ENCODE measurements at regions not wholly inside any gene's neighbourhood (a gene's known extent, or its start where the extent isn't known, plus 50 kb on each side); places are given as distances from the start of the nearest gene placed in this dataset.
"Not testable (repeated sequence)": the region's sequence is repeated elsewhere in the genome, so short reads cannot be mapped to it uniquely, and the experiment has no call there.

DNA sequence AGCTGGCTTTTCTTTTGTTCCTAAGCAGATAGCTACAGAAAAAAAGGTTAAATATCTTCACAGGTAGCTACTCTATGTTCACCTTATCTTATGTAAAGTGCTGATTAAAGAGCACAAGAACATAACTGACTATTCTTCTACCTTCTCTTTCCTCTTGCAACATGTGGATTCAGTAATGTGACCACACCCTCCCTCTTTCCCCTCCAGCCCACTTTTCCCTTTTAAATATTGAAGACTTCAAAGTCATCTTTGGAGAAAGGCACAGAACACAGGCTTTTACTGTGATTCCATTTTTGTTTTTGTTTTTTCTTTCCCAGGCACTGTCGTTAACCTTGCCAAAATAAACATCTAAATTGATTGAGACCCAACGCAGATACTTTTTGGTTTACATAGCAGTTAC lies 418.1 kb upstream of the CDH20 start:
- DNase-seq (ENCODE audit: low read depth), result no peak
- in situ Hi-C loops (cut with HindIII; ENCODE audit: low sequenced_read_pairs), result no loop called here
- TF ChIP-seq, protein P1, sequence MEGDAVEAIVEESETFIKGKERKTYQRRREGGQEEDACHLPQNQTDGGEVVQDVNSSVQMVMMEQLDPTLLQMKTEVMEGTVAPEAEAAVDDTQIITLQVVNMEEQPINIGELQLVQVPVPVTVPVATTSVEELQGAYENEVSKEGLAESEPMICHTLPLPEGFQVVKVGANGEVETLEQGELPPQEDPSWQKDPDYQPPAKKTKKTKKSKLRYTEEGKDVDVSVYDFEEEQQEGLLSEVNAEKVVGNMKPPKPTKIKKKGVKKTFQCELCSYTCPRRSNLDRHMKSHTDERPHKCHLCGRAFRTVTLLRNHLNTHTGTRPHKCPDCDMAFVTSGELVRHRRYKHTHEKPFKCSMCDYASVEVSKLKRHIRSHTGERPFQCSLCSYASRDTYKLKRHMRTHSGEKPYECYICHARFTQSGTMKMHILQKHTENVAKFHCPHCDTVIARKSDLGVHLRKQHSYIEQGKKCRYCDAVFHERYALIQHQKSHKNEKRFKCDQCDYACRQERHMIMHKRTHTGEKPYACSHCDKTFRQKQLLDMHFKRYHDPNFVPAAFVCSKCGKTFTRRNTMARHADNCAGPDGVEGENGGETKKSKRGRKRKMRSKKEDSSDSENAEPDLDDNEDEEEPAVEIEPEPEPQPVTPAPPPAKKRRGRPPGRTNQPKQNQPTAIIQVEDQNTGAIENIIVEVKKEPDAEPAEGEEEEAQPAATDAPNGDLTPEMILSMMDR (IDR thresholded peaks at IDR 0.05; ENCODE audit: low read depth, low read length, missing control alignments), result no peak
- H3K4me3 ChIP-seq (ENCODE audit: low read depth, low read length), result no peak overlapping the region

DNA sequence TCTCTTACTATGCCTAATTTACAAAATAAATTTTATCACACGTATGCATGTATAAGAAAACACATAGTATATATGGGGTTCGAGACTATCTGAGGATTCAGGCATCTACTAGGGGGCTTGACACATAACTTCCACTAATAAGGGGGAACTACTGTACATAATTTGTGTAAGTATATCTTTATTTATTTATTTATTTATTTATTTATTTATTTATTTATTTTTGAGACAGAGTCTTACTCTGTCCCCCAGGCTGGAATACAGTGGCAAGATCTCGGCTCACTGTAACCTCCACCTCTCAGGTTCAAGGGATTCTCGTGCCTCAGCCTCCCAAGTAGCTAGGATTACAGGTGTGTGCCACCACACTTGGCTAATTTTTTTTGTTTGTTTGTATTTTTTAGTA lies 414.4 kb upstream of the CDH20 start:
- H3K4me3 ChIP-seq (ENCODE audit: low read depth, low read length); DNase-seq (ENCODE audit: low read depth); in situ Hi-C loops (cut with HindIII; ENCODE audit: low sequenced_read_pairs): not testable (repeated sequence)

DNA sequence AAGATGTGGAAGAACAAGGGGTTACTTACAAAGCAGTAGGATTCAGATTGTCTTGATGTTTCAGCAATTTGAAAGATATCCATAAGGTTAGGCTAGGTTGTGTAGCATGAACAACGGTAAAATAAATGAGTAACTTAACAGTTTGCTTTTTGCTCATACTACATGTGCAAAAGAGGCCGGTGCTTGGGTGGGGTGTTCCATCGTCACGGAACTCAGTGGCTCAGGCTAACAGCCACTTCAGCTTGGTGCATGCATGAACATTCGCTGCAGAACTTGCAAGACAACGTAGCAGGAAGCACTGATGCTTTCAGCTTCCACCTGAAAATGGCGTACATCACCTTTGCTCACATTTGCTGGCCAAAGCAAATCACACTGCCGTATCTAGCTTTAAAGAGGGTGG lies 407.3 kb upstream of the CDH20 start:
- DNase-seq (ENCODE audit: low read depth), result no peak
- no peak overlapping the region for H3K4me3 ChIP-seq (ENCODE audit: low read depth, low read length)
- TF ChIP-seq, protein P1 (IDR thresholded peaks at IDR 0.05; ENCODE audit: low read depth, low read length, missing control alignments), result no peak
- in situ Hi-C loops (cut with HindIII; ENCODE audit: low sequenced_read_pairs), result no loop called here

DNA sequence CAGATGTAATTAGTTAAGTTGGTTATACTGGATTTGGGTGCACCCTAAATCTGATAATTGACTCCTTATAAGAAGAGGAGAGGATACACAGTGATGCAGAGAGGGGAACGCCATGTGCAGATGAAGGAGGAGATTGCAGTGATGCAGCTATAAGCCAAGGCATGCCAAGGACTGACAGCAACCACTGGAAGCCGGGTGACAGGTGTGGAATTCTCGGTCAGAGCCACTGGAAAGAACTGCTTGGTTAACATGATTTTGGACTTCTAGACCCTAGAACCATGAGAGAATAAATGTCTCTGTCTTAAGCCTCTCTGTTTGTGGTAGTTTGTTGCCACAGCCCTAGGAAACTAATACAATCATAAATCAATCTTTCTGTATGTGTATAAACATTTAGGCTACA lies 403.3 kb upstream of the CDH20 start:
- TF ChIP-seq, protein P1 (IDR thresholded peaks at IDR 0.05; ENCODE audit: low read depth, low read length, missing control alignments), result no peak
- no peak for DNase-seq (ENCODE audit: low read depth)
- in situ Hi-C loops (cut with HindIII; ENCODE audit: low sequenced_read_pairs), result no loop called here
- no peak overlapping the region for H3K4me3 ChIP-seq (ENCODE audit: low read depth, low read length)

DNA sequence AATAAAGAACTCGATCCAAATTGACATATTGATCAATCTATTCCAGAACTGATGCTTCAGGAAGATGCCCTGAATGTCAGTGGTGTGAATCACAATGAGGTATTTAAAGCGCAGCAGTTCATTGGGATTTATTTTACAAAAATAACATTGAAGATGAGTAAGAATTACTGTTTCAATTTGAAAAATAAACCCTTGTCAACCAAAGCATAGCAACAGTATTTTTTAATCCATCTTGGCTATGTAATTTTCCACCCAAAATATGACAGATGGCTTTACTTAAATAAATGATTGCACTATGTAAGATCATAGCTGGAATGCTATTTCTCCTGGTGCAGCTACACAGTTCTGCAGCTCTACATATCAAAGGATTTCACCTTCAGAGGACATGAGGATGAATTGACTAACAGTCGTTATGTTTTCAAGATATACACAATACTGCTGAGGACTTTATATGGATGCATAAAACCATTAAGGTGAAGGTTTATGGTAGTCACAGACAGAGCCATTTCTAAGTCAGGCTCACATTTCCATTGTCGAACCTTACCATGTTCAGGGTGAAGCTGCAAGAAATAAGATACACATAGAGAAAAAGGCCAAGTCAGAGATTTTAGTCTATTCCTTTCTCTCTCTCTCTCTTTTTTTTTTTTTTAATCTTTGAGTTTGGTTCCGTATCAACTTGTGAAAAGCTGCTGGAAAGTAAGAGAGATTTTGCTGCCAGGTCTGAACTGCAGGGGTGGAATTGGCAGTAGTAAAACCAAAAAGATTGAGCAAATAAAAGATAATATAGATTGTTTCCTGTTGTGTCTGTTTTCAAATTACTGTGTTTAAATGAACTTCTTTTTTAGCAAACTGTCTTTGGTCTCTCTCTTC lies 398.0 kb upstream of the CDH20 start:
- in situ Hi-C loops (cut with HindIII; ENCODE audit: low sequenced_read_pairs), result no loop called here
- TF ChIP-seq, protein P1 (IDR thresholded peaks at IDR 0.05; ENCODE audit: low read depth, low read length, missing control alignments), result no peak
- DNase-seq (ENCODE audit: low read depth), result no peak
- no peak overlapping the region for H3K4me3 ChIP-seq (ENCODE audit: low read depth, low read length)

DNA sequence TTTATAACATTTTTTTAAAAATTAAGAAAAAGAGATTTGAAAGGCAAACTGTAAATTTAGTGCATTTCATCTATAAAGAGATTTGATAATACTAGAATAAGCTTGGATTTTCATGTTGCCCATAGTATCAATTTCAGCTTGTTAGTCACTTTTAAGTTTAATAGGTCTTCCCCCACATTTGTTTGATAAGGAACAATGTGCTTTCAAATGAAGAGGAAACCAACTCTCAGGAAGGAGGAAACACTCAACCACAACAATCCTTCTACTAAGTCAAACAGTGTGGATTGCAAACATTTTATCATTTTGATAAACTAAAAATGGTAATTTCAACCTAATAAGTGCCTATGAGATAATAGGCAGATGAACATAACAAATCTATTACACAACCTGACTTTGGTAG lies 397.1 kb upstream of the CDH20 start:
- no peak overlapping the region for H3K4me3 ChIP-seq (ENCODE audit: low read depth, low read length)
- TF ChIP-seq, protein P1 (IDR thresholded peaks at IDR 0.05; ENCODE audit: low read depth, low read length, missing control alignments), result no peak
- DNase-seq (ENCODE audit: low read depth), result no peak
- in situ Hi-C loops (cut with HindIII; ENCODE audit: low sequenced_read_pairs), result no loop called here

DNA sequence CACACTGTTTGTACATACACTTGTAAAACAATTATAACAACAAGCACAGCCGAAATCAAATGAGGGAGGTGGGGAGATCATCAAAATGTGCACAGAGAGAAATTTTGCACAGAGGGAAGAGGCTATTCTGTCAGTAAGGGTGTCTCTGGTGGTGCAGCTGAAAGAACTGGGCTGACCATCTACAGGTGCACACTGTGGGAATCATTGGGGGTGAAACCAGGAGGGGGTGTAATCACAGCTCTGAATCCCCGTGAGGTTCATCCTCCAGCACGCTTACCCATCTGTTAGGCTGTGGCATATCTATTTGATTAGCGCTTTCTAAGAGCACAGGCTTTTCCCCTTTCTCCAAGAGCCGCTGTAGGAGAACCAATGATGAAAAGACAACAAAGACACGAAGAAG lies 389.9 kb upstream of the CDH20 start:
- no peak for DNase-seq (ENCODE audit: low read depth)
- no peak overlapping the region for H3K4me3 ChIP-seq (ENCODE audit: low read depth, low read length)
- in situ Hi-C loops (cut with HindIII; ENCODE audit: low sequenced_read_pairs), result no loop called here
- TF ChIP-seq, protein P1 (IDR thresholded peaks at IDR 0.05; ENCODE audit: low read depth, low read length, missing control alignments), result no peak

Measured in astrocyte of the cerebellum (primary cell).